ENCODE measurements at regions not wholly inside any gene's neighbourhood (a gene's known extent, or its start where the extent isn't known, plus 50 kb on each side); places are given as distances from the start of the nearest gene placed in this dataset.

- TF ChIP-seq HDGF (IDR thresholded peaks at IDR 0.05) (no peak), IKZF2 (IDR thresholded peaks at IDR 0.05) (peak; percentile 90 to 94), E4F1 (IDR thresholded peaks at IDR 0.05; ENCODE audit: borderline replicate concordance, partially characterized antibody) (peak; percentile 39), JUND (IDR thresholded peaks at IDR 0.05; ENCODE audit: low read depth, low read length) (peak; percentile 97), ZNF217 (IDR thresholded peaks at IDR 0.05) (no peak), MYB (IDR thresholded peaks at IDR 0.05; ENCODE audit: borderline replicate concordance, low read depth, low read length) (no peak), EP300 (IDR thresholded peaks at IDR 0.05; ENCODE audit: borderline replicate concordance in 1 of 2, control insufficient read depth in 1 of 2, low read depth in 2 of 2, low read length in 2 of 2) (peak; percentile 95 to 97), MTA3 (IDR thresholded peaks at IDR 0.05; ENCODE audit: borderline replicate concordance, low read length) (peak; percentile 94; the same call in 1 of the 2 replicates), SIN3A (IDR thresholded peaks at IDR 0.05; ENCODE audit: low read depth, low read length) (no peak), SREBF1 (IDR thresholded peaks at IDR 0.05; ENCODE audit: low read length) (no peak), SP1 (IDR thresholded peaks at IDR 0.05; ENCODE audit: low read depth, low read length) (peak; percentile 63), SMAD1 (IDR thresholded peaks at IDR 0.05; ENCODE audit: low read depth, partially characterized antibody) (peak; percentile 27), RELA (IDR thresholded peaks at IDR 0.05; ENCODE audit: borderline replicate concordance, partially characterized antibody) (peak; percentile 100), MLLT1 (IDR thresholded peaks at IDR 0.05) (peak; percentile 90; the same call in 1 of the 2 replicates), ZBED1 (IDR thresholded peaks at IDR 0.05; ENCODE audit: borderline replicate concordance) (peak; percentile 98), WRNIP1 (IDR thresholded peaks at IDR 0.05; ENCODE audit: borderline replicate concordance, low read depth, low read length) (no peak), ATF3 (IDR thresholded peaks at IDR 0.05; ENCODE audit: borderline replicate concordance, extremely low read depth, low read depth, low read length) (peak; percentile 33; the same call in 1 of the 2 replicates), NRF1 (conservative IDR thresholded peaks at IDR 0.05; ENCODE audit: low read depth, low read length) (no peak), NFIC (IDR thresholded peaks at IDR 0.05; ENCODE audit: low read depth, low read length) (peak; percentile 99), TBL1XR1 (IDR thresholded peaks at IDR 0.05; ENCODE audit: low read depth, low read length) (peak; percentile 91)
- TF ChIP-seq, protein P1, sequence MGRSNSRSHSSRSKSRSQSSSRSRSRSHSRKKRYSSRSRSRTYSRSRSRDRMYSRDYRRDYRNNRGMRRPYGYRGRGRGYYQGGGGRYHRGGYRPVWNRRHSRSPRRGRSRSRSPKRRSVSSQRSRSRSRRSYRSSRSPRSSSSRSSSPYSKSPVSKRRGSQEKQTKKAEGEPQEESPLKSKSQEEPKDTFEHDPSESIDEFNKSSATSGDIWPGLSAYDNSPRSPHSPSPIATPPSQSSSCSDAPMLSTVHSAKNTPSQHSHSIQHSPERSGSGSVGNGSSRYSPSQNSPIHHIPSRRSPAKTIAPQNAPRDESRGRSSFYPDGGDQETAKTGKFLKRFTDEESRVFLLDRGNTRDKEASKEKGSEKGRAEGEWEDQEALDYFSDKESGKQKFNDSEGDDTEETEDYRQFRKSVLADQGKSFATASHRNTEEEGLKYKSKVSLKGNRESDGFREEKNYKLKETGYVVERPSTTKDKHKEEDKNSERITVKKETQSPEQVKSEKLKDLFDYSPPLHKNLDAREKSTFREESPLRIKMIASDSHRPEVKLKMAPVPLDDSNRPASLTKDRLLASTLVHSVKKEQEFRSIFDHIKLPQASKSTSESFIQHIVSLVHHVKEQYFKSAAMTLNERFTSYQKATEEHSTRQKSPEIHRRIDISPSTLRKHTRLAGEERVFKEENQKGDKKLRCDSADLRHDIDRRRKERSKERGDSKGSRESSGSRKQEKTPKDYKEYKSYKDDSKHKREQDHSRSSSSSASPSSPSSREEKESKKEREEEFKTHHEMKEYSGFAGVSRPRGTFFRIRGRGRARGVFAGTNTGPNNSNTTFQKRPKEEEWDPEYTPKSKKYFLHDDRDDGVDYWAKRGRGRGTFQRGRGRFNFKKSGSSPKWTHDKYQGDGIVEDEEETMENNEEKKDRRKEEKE (IDR thresholded peaks at IDR 0.05): no peak
- TF ChIP-seq, protein P2, sequence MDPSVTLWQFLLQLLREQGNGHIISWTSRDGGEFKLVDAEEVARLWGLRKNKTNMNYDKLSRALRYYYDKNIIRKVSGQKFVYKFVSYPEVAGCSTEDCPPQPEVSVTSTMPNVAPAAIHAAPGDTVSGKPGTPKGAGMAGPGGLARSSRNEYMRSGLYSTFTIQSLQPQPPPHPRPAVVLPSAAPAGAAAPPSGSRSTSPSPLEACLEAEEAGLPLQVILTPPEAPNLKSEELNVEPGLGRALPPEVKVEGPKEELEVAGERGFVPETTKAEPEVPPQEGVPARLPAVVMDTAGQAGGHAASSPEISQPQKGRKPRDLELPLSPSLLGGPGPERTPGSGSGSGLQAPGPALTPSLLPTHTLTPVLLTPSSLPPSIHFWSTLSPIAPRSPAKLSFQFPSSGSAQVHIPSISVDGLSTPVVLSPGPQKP (IDR thresholded peaks at IDR 0.05; ENCODE audit: low read depth, low read length): 0 out of 2 replicates have a peak, but pooled peaks have one; percentile 13
Observed at GRCh38 chr18:38940863-38941531, 1375.4 kb upstream of the CELF4 start (continued).

Measured in GM12878 (cell line).